Gastroesophageal sphincter (tissue), 4 donors: ENCODE measurements at regions not wholly inside any gene's neighbourhood (a gene's known extent, or its start where the extent isn't known, plus 50 kb on each side); places are given as distances from the start of the nearest gene placed in this dataset.

ENCODE experiments used
- ATAC-seq: fragments of 150-250 bp; one replicate; pipeline ENCODE4 v1.9.1; 2016; ENCODE audit warnings: mild to moderate bottlenecking, moderate library complexity
- H3K27ac ChIP-seq, 4 donors: fragments of 200-600 bp; sonication (generic) in 3 of 4; 1 replicate in 3 of 4; 2 replicates in 1 of 4; pipeline ENCODE4 v1.5.1; 2016 to 2019
- H3K27me3 ChIP-seq: fragments of 200-600 bp; sonication (generic); one replicate; pipeline ENCODE4 v1.5.1; 2019
- H3K36me3 ChIP-seq, 2 donors: fragments of 200-600 bp; sonication (generic); one replicate each; pipeline ENCODE4 v1.5.1; 2019; ENCODE audit warnings: control low read depth in 1 of 2
- H3K4me1 ChIP-seq, 3 donors: fragments of 200-600 bp; sonication (generic); 1 replicate in 2 of 3; 2 replicates in 1 of 3; pipeline ENCODE4 v1.5.1; 2016 to 2019; ENCODE audit warnings: control low read depth in 2 of 3
- H3K4me3 ChIP-seq, 2 donors: fragments of 200-600 bp; sonication (generic); one replicate each; pipeline ENCODE4 v1.5.1; 2019; ENCODE audit warnings: mild to moderate bottlenecking in 1 of 2, moderate library complexity in 1 of 2
- H3K9me3 ChIP-seq, 3 donors: fragments of 200-600 bp; sonication (generic); one replicate each; pipeline ENCODE4 v1.5.1; 2017 to 2019; ENCODE audit warnings: control low read depth in 2 of 3
- CTCF ChIP-seq, 4 experiments: fragments of 200-600 bp in 2 of 4; fragments of 450-650 bp in 2 of 4; sonication (generic) in 1 of 4; IDR thresholded peaks; one replicate each; pipeline ENCODE4 v1.5.1; 2017 to 2019; ENCODE audit warnings: antibody characterized with exemption in 4 of 4, mild to moderate bottlenecking in 2 of 4, moderate library complexity in 2 of 4
- EP300 ChIP-seq: sonication (generic); formaldehyde crosslinking; IDR thresholded peaks from one replicate; pipeline ENCODE4 v1.6.1; 2017; ENCODE audit warnings: antibody characterized with exemption, mild to moderate bottlenecking
- POLR2A ChIP-seq, 2 donors: fragments of 450-650 bp; IDR thresholded peaks; one replicate each; pipeline ENCODE4 v1.6.1; 2017; ENCODE audit warnings: antibody characterized with exemption in 2 of 2, mild to moderate bottlenecking in 2 of 2, moderate library complexity in 1 of 2
- POLR2AphosphoS5 ChIP-seq: sonication (generic); formaldehyde crosslinking; IDR thresholded peaks from one replicate; pipeline ENCODE4 v1.6.1; 2017; ENCODE audit warnings: antibody characterized with exemption
- WGBS, 2 donors: methylation state at CpG; one replicate each; pipeline ENCODE4 v1.1.5; 2018; ENCODE audit warnings: low coverage in 1 of 2; 5-methylcytosine and 5-hydroxymethylcytosine counted together

- H3K36me3 ChIP-seq = no peaks in the 10 kb centered on the region
- ATAC-seq = no peak
Measured at GRCh38 chr11:110807801-110808200, 95.6 kb upstream of the ARHGAP20 start.

GRCh38 chr11:110805756-110806155 is 93.5 kb upstream of the ARHGAP20 start:
- H3K4me1 ChIP-seq = no peaks in the 10 kb centered on the region
- no peak overlapping the region for H3K27ac ChIP-seq
- TF ChIP-seq EP300 = no peak
- TF ChIP-seq POLR2AphosphoS5 = no peak
- no peak for TF ChIP-seq POLR2A (IDR thresholded peaks at IDR 0.05)
- no peak for ATAC-seq
- H3K4me3 ChIP-seq = no peak overlapping the region
- no peaks in the 10 kb centered on the region for H3K27me3 ChIP-seq
- H3K36me3 ChIP-seq = no peaks in the 10 kb centered on the region
- no peaks in the 10 kb centered on the region for H3K9me3 ChIP-seq
- 94% methylated on average over 1 of the region's 1 CpG; no CpG with 5 or more reads in 1 of the 2 donors for WGBS, 2 donors

More at GRCh38 chr11:110807801-110808200, 95.6 kb upstream of the ARHGAP20 start:
- Histone ChIP-seq H3K27me3 (no peaks in the 10 kb centered on the region), H3K9me3 (no peaks in the 10 kb centered on the region), H3K27ac (no peak overlapping the region), H3K4me3 (no peak overlapping the region), H3K4me1 (no peaks in the 10 kb centered on the region)
- TF ChIP-seq POLR2AphosphoS5 = no peak
- TF ChIP-seq CTCF (IDR thresholded peaks at IDR 0.05) = no peak
- no peak for TF ChIP-seq EP300
- no peak for TF ChIP-seq POLR2A (IDR thresholded peaks at IDR 0.05)
- 92 to 96% methylated on average over 2 of the region's 2 CpGs for WGBS, 2 donors

GRCh38 chr11:110802162-110802561 is 89.9 kb upstream of the ARHGAP20 start:
- H3K27me3 ChIP-seq = no peaks in the 10 kb centered on the region
- H3K4me1 ChIP-seq = no peaks in the 10 kb centered on the region
- 45 to 79% methylated on average over 2 of the region's 2 CpGs for WGBS, 2 donors
- no peak overlapping the region for H3K4me3 ChIP-seq
- no peaks in the 10 kb centered on the region for H3K36me3 ChIP-seq
- no peak overlapping the region for H3K27ac ChIP-seq
- ATAC-seq = no peak
- TF ChIP-seq CTCF (IDR thresholded peaks at IDR 0.05) = no peak
- no peak for TF ChIP-seq EP300
- TF ChIP-seq POLR2A (IDR thresholded peaks at IDR 0.05) = no peak
- no peak for TF ChIP-seq POLR2AphosphoS5
- no peaks in the 10 kb centered on the region for H3K9me3 ChIP-seq

- H3K4me1 ChIP-seq = no peaks in the 10 kb centered on the region
- WGBS, 2 donors = 60% methylated on average over 2 of the region's 3 CpGs; no CpG with 5 or more reads in 1 of the 2 donors
- no peaks in the 10 kb centered on the region for H3K27me3 ChIP-seq
- no peak overlapping the region for H3K4me3 ChIP-seq
- TF ChIP-seq CTCF (IDR thresholded peaks at IDR 0.05) (no peak), POLR2A (IDR thresholded peaks at IDR 0.05) (no peak), POLR2AphosphoS5 (no peak), EP300 (no peak)
- no peak for ATAC-seq
- no peaks in the 10 kb centered on the region for H3K9me3 ChIP-seq
- no peak overlapping the region for H3K27ac ChIP-seq
- H3K36me3 ChIP-seq = no peaks in the 10 kb centered on the region
Measured at GRCh38 chr11:110801328-110801727, 89.1 kb upstream of the ARHGAP20 start.

GRCh38 chr11:110798201-110798900 is 86.1 kb upstream of the ARHGAP20 start:
- Histone ChIP-seq H3K9me3 (no peaks in the 10 kb centered on the region), H3K27me3 (no peaks in the 10 kb centered on the region), H3K4me1 (no peaks in the 10 kb centered on the region), H3K4me3 (no peak overlapping the region), H3K36me3 (no peaks in the 10 kb centered on the region), H3K27ac (no peak overlapping the region)
- WGBS, 2 donors = 61 to 80% methylated on average over 4 to 6 of the region's 6 CpGs
- TF ChIP-seq CTCF (IDR thresholded peaks at IDR 0.05) = no peak
- no peak for TF ChIP-seq EP300
- no peak for TF ChIP-seq POLR2A (IDR thresholded peaks at IDR 0.05)
- no peak for ATAC-seq
